KMS-11 (cell line): ENCODE measurements at regions not wholly inside any gene's neighbourhood (a gene's known extent, or its start where the extent isn't known, plus 50 kb on each side); places are given as distances from the start of the nearest gene placed in this dataset.

Experiments
- H2AFZ ChIP-seq: fragments of 200-600 bp; sonication (generic); 2 replicates; pipeline ENCODE4 v1.6.1; 2016; ENCODE audit warnings: antibody characterized with exemption, mixed run types, low read depth
- H3K27ac ChIP-seq: fragments of 200-600 bp; sonication (generic); 2 replicates; pipeline ENCODE4 v1.6.1; 2016; ENCODE audit warnings: mild to moderate bottlenecking, mixed run types
- H3K27me3 ChIP-seq: fragments of 200-600 bp; sonication (generic); 2 replicates; pipeline ENCODE4 v1.6.1; 2017; ENCODE audit warnings: mild to moderate bottlenecking, low read depth, mixed run types, moderate library complexity; ENCODE audit not compliant: insufficient read depth
- H3K36me3 ChIP-seq: fragments of 200-600 bp; sonication (generic); 2 replicates; pipeline ENCODE4 v1.6.1; 2017; ENCODE audit warnings: mild to moderate bottlenecking, mixed run types; ENCODE audit not compliant: insufficient read depth
- H3K4me1 ChIP-seq: fragments of 200-600 bp; sonication (generic); 2 replicates; pipeline ENCODE4 v1.6.1; 2016; ENCODE audit warnings: mild to moderate bottlenecking, low read depth, mixed run types; ENCODE audit not compliant: poor library complexity, severe bottlenecking
- H3K4me2 ChIP-seq: fragments of 200-600 bp; sonication (generic); 2 replicates; pipeline ENCODE4 v1.7.0; 2016; ENCODE audit warnings: mild to moderate bottlenecking, mixed run types
- H3K4me3 ChIP-seq: fragments of 200-600 bp; sonication (generic); IDR thresholded peaks from 2 replicates; pipeline ENCODE4 v1.6.1; 2017; ENCODE audit warnings: low read depth, low read length, mixed read lengths; ENCODE audit not compliant: insufficient read depth
- H3K79me2 ChIP-seq: fragments of 200-600 bp; sonication (generic); 2 replicates; pipeline ENCODE4 v1.6.1; 2016; ENCODE audit warnings: low read depth, mixed run types; ENCODE audit not compliant: insufficient read depth
- H3K9ac ChIP-seq: fragments of 200-600 bp; sonication (generic); 2 replicates; pipeline ENCODE4 v1.6.1; 2016; ENCODE audit warnings: mild to moderate bottlenecking, mixed run types
- H4K20me1 ChIP-seq: fragments of 200-600 bp; sonication (generic); 2 replicates; pipeline ENCODE4 v1.6.1; 2016; ENCODE audit warnings: mild to moderate bottlenecking, mixed run types; ENCODE audit not compliant: insufficient read depth
- CTCF ChIP-seq: fragments of 200-600 bp; sonication (generic); conservative IDR thresholded peaks from 2 replicates; pipeline ENCODE4 v1.6.1; 2017; ENCODE audit warnings: low read depth, mild to moderate bottlenecking, antibody characterized with exemption, low read length, moderate library complexity, mixed read lengths

DNA sequence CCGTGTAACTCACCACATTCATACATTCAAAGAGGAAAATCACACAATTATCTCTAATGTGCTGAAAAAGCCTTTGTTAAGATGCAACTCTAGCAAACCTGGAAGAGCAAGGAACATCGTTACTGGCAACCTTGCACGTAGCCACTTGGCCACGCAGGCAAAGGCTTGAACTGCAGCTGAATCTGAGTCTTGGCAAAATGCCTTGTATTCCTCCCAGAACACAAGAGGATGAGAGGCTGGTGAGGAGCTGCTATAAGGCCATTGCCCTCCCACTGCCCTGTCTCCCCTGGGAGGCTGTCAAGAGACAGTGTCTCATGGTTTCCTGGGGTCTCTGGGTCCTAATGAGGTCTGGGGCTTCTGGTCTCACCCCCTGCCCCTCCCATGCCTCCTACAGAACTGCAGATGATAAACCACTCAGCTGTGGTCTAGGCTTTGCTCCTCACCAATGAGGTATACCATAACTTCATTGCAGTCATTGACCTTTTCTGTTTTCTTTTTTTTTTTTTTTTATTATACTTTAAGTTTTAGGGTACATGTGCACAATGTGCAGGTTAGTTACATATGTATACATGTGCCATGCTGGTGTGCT lies 141.4 kb downstream of the SPP2 start:
- H3K27ac ChIP-seq: no peak overlapping the region
- no peaks in the 10 kb centered on the region for H3K79me2 ChIP-seq
- H4K20me1 ChIP-seq: no peaks in the 10 kb centered on the region
- H3K36me3 ChIP-seq: no peaks in the 10 kb centered on the region
- H3K4me1 ChIP-seq: no peaks in the 10 kb centered on the region
- no peak overlapping the region for H3K9ac ChIP-seq
- no peak for TF ChIP-seq CTCF
- H2AFZ ChIP-seq: no peak overlapping the region
- H3K27me3 ChIP-seq: no peaks in the 10 kb centered on the region
- H3K4me3 ChIP-seq: no peak overlapping the region
- H3K4me2 ChIP-seq: no peak overlapping the region

GRCh38 chr2:234189786-234190300 lies 139.3 kb downstream of the SPP2 start:
- TF ChIP-seq CTCF: no peak
- H3K27me3 ChIP-seq: no peaks in the 10 kb centered on the region
- no peaks in the 10 kb centered on the region for H4K20me1 ChIP-seq
- H2AFZ ChIP-seq: no peak overlapping the region
- no peak overlapping the region for H3K27ac ChIP-seq
- no peaks in the 10 kb centered on the region for H3K36me3 ChIP-seq
- H3K4me2 ChIP-seq: no peak overlapping the region
- no peaks in the 10 kb centered on the region for H3K4me1 ChIP-seq
- H3K79me2 ChIP-seq: no peaks in the 10 kb centered on the region
- H3K9ac ChIP-seq: no peak overlapping the region
- H3K4me3 ChIP-seq: no peak overlapping the region

DNA sequence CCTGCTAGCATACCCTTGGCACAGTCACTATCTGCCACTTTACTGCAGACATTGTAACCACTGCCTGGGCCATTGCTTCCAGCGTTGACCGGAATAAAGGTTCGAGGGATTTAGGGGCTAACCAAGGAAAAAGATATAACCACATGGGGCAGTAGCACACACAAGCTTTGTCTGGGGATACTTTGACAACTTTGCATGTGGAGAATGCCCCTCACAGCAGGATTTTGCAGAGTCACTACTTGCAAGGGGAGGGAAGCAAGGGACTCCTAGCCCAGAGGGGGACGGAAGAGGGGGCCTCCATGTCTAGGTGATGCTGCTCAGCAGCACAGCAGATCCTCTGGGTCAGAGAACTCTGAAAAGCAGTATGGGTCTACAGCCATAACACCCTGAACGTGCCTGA lies 138.7 kb downstream of the SPP2 start:
- Histone ChIP-seq H3K4me3 (no peak overlapping the region), H4K20me1 (no peaks in the 10 kb centered on the region), H3K4me1 (no peaks in the 10 kb centered on the region), H3K9ac (no peak overlapping the region), H3K27ac (no peak overlapping the region), H3K4me2 (no peak overlapping the region), H3K79me2 (no peaks in the 10 kb centered on the region), H3K27me3 (no peaks in the 10 kb centered on the region), H3K36me3 (no peaks in the 10 kb centered on the region), H2AFZ (no peak overlapping the region)
- no peak for TF ChIP-seq CTCF

GRCh38 chr2:234187646-234188174 lies 137.2 kb downstream of the SPP2 start:
- no peak overlapping the region for H3K27ac ChIP-seq
- no peak overlapping the region for H3K4me2 ChIP-seq
- no peak overlapping the region for H3K4me3 ChIP-seq

More at GRCh38 chr2:234187646-234188174, 137.2 kb downstream of the SPP2 start:
- Histone ChIP-seq H3K9ac (no peak overlapping the region), H3K36me3 (no peaks in the 10 kb centered on the region), H4K20me1 (no peaks in the 10 kb centered on the region), H3K4me1 (no peaks in the 10 kb centered on the region), H3K79me2 (no peaks in the 10 kb centered on the region), H2AFZ (no peak overlapping the region), H3K27me3 (no peaks in the 10 kb centered on the region)
- TF ChIP-seq CTCF: no peak
